GM19238 (cell line): ENCODE measurements at regions not wholly inside any gene's neighbourhood (a gene's known extent, or its start where the extent isn't known, plus 50 kb on each side); places are given as distances from the start of the nearest gene placed in this dataset.

Experiments
- DNase-seq: peaks from one replicate; pipeline ENCODE4 v3.0.0; 2011; ENCODE audit warnings: low spot score; ENCODE audit not compliant: insufficient read length

GRCh38 chr3:34364335-34364734 lies 565.9 kb downstream of the PDCD6IP start:
- DNase-seq = no peak

- no peak for DNase-seq
These were observed 566.8 kb downstream of the PDCD6IP start for GRCh38 chr3:34365231-34365630.

- no peak for DNase-seq
These were observed 567.3 kb downstream of the PDCD6IP start for GRCh38 chr3:34365771-34366170.

DNA sequence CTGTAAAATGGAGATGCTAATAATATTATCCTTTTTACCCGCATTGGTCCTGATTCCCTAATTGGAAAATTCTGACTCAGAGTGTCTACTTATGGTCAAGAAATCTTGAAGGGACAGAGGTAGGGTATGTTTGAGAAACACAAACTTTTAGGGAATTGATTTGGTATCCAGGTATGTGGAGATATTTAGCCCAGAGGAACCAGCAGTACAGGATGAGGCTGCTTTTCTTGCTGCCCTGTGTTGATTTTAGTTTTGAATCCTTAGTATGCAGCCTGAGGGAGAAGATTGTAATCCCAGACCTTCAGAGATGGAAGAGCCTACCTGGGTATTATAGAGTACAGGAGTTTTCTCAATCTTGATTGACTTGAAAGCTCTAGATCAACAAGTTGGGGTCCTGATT lies 569.1 kb downstream of the PDCD6IP start:
- no peak for DNase-seq

- no peak for DNase-seq
These were observed 576.1 kb downstream of the PDCD6IP start for GRCh38 chr3:34374521-34374920.

GRCh38 chr3:34376691-34377090 lies 578.3 kb downstream of the PDCD6IP start:
- DNase-seq = no peak

GRCh38 chr3:34377961-34378360 lies 579.5 kb downstream of the PDCD6IP start:
- no peak for DNase-seq

DNA sequence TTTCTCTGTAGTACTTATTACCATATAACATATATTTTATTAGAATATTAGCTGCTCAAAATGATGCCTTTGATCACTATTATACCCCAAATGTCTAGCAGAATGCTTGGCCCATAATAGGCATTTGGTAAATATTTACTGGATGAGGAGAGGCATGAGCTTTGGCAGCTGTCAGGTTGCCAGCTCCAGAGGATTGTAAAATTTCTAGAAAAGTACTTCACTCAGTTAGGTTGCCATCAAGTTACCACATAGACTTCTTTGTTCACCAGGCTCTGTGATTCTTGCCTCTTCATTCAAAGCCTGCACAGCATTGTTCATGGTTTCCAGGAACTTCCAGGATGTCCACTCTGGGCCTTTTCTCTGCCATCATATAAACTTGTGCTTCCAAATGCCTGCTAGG lies 582.8 kb downstream of the PDCD6IP start:
- DNase-seq = no peak

GRCh38 chr3:34382859-34383258 lies 584.4 kb downstream of the PDCD6IP start:
- no peak for DNase-seq

- DNase-seq = no peak
These were observed 587.9 kb downstream of the PDCD6IP start for GRCh38 chr3:34386309-34386708.

- no peak for DNase-seq
These were observed 589.6 kb downstream of the PDCD6IP start for GRCh38 chr3:34387826-34388564.

DNA sequence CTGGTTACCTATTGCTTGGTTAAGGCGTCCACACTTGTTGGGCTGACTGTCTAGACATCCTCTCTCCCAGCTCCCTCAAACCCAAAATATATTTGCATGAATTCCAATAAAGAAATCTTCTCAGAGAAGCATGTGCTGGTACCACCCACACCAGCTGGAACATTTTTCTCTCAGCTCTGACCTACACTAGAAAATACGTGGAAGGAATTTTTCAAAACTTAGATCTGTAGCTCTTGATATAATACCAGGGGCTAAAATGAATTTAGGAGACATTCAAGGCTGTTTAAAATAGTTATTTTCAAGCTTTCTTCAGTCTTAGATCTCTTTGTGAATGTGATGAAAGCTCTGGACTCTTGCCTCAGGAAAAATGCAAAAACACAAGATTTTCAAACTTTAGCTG lies 590.4 kb downstream of the PDCD6IP start:
- no peak for DNase-seq

DNA sequence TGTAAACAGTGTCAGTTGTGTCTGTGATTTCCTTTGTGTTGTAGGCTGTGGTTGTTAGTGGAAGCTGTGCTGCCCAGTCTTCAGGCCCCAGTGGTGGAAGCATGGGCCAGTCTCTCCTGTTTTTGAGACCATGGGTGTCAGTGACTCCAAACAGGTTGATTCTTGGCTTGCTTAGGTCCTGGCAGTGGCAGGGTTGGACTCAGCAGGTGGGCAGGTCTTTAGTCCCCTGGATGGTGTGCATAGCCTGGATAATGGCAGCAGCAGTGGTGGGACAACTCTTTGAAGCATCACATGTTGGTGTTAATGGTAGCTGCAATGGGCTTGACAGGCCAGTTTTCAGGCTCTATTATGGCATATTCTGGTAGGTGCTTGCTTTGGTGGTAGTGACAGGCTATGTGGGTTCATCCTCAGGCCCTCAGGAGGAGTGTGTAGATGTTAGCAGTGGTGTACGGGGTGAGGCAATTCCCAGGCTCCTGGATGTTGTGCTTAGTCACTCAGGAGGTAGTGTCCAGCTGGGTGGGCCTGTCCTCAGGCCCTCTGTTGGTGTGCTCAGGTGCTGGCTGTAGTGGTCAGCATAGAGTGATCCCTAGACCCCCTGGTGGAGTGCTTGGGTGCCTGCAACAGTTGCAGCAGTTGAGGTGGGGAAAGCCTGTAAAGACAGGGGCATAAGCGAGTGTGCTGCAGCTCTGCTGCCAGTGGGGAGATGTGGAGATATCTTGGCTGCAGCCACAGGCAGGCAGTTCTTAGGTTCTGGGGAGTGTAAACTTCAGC lies 596.7 kb downstream of the PDCD6IP start:
- DNase-seq = no peak

DNA sequence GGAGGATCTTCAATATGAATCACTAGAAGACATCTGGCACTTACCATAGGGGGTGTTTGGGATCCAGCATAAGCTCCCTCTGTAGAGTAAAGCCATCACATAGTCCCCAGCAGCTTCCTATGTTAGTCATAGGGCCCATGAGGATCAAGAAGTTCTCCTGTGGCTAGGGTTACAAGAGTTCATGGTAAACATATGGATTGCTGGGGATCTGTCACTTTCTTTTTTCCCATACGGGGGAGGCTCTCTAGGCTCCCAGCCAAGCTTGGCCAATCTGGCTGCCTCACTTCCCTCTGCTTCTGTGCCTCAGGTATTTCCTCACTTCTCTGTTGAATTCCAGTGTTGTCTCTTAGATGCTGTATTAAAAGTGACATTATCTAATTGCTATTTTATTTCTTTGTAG lies 597.9 kb downstream of the PDCD6IP start:
- DNase-seq = no peak

- DNase-seq = no peak
These were observed 598.5 kb downstream of the PDCD6IP start for GRCh38 chr3:34396956-34397355.

DNA sequence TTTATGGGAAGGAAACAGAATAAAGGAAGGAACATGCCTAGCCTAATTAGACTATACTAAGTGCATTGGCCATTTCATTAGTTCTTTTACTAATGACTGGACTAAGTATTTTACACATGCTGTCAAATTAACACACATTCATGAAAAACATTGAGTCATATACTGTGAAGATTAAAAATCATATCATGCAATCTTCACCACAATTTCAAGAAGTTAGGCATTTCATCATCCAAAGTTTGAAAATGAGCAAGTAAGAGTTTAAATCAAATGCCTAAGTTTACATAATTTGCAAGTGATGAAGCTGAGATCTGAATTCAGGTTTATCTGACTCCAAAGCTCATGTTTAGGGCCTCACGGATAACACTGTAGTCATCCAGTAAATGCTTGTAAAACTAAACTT lies 601.0 kb downstream of the PDCD6IP start:
- no peak for DNase-seq

DNA sequence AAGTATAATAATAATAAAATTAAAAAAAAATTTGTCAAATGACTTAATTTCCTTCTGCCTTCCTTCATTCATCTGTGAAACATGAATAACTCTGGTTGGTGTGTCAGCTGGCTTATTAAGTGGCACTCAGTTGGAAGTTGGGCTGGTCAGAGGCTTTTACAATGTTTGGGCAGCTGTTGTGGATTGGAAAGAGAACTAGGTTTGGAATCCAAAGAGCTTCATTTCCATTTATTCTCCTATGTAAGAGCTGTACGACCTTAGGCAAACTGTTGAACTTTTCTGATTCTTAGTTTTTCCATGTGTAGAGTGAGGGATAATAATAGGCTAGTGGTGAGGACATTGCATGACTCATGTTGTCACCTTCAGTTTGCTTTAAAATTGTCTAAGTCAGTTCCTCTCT lies 606.7 kb downstream of the PDCD6IP start:
- DNase-seq = no peak

- DNase-seq = no peak
These were observed 608.9 kb downstream of the PDCD6IP start for GRCh38 chr3:34407281-34407680.

DNA sequence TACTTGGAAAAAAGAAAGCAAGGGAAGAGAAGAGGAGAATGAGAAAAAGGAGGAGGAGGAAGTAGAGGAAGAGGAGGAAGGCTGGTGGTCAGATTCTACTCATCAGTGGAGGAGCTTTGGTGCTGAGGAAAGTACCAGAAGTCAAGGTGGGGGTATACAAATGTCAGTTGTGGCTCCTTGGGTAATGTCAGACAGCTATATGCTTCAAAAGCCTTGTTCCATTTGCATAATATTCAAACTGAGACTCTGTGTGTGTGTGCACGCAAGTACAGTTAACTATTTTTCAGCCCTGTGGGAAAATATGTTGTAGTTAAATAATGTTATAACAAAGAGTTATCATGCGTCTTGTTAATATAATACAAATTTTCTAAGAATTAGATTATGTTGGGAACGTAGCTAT lies 609.7 kb downstream of the PDCD6IP start:
- no peak for DNase-seq

GRCh38 chr3:34411596-34411995 lies 613.2 kb downstream of the PDCD6IP start:
- DNase-seq = no peak

DNA sequence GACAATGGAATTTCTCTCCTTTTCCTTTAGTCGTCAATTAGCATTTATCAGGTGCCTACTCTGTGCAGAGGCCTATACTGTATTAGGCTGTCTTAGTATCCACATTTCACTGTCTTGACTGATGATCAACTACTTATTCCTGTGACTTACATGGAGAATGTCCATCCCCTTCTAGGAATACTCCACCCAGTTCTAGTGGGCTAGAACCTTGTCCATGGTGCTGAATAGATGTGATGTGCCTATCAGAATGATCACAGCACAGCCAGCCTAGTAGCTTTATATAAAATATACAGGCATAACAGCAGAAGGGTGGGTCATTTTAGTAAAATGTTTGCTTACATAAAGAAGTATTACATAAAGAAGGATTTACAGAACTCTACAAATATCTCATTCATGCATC lies 621.4 kb downstream of the PDCD6IP start:
- DNase-seq = no peak

- no peak for DNase-seq
These were observed 623.3 kb downstream of the PDCD6IP start for GRCh38 chr3:34421762-34422161.

DNA sequence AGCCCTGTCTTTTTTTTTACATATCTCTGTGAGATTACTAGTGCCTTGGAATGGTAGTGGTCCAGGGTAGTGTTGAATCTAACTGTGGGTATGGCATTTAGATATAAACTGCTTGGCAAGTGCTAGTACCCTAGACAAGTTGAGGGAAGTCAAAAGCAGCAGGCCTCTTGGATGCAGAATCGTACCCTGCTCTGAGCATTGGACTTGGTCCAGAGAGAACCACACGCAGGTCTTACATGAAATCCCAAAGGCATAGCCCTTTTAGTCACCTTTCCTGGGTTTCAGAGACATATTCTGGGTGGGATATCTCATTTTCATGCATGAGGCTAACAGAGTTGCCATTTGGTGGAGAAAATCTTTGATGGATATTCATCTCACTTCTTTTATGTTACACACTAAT lies 641.4 kb downstream of the PDCD6IP start:
- no peak for DNase-seq
